Stimulated activated naive B cell treated with anti-CD40 and anti-IgM and Interleukin-4, amounts not matched to agents 10 μg/mL and 1 μg/mL and 100 μg/mL, for 72 hours (primary cell): ENCODE measurements at regions not wholly inside any gene's neighbourhood (a gene's known extent, or its start where the extent isn't known, plus 50 kb on each side); places are given as distances from the start of the nearest gene placed in this dataset.

Experiments
- ATAC-seq, 2 donors: fragments of 150-1000 bp; cut with Tn5 transposase; replicated peaks; 2 replicates each; pipeline ENCODE4 v1.10.0; 2021; ENCODE audit warnings: moderate library complexity in 1 of 2
- DNase-seq: peaks from one replicate; pipeline ENCODE4 v3.0.0; 2021
- H3K27ac Mint-ChIP-seq: one replicate; pipeline ENCODE4 v1.8.0; 2022; ENCODE audit warnings: mild to moderate bottlenecking, mixed read lengths
- H3K27me3 Mint-ChIP-seq, 2 donors: one replicate each; pipeline ENCODE4 v1.8.0; 2022; ENCODE audit warnings: mixed read lengths in 2 of 2
- H3K36me3 Mint-ChIP-seq, 2 donors: one replicate each; pipeline ENCODE4 v1.8.0; 2022; ENCODE audit warnings: mixed read lengths in 2 of 2, mild to moderate bottlenecking in 1 of 2
- H3K4me1 Mint-ChIP-seq, 2 donors: one replicate each; pipeline ENCODE4 v1.8.0; 2022; ENCODE audit warnings: mixed read lengths in 2 of 2, mild to moderate bottlenecking in 1 of 2
- H3K4me3 Mint-ChIP-seq, 2 donors: one replicate each; pipeline ENCODE4 v1.8.0; 2022; ENCODE audit warnings: mild to moderate bottlenecking in 2 of 2, mixed read lengths in 2 of 2, moderate library complexity in 1 of 2
- H3K9me3 Mint-ChIP-seq, 2 donors: one replicate each; pipeline ENCODE4 v1.8.0; 2022; ENCODE audit warnings: mixed read lengths in 2 of 2, mild to moderate bottlenecking in 1 of 2

DNA sequence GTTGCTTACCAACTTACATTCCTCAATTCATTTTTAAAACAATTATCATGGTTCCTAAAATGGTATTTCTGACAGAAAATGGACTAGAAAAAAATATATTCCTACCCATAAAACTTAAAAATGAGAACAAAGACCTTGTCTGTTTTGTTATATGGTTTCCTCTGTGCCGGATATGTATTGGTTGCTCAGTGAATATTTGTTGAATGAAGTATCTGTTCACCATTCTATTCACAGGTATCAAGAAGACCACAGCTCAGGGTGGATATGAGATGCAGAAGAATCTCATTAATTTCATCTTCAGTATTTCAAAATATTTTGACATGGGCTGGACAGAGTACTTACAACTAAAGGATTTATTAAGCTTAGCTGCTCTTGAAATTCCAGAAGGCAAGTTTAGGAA lies 58.1 kb downstream of the TUSC7 start:
- peaks cover 2 to 5% of the 10 kb centered on the region in 2 donors for H3K4me1 Mint-ChIP-seq
- H3K36me3 Mint-ChIP-seq: no peaks in the 10 kb centered on the region
- no peaks in the 10 kb centered on the region for H3K9me3 Mint-ChIP-seq
- DNase-seq (no peak), ATAC-seq (no peak)
- no peak overlapping the region for H3K27ac Mint-ChIP-seq
- H3K4me3 Mint-ChIP-seq: no peak overlapping the region
- peaks cover 4 to 10% of the 10 kb centered on the region in 2 donors for H3K27me3 Mint-ChIP-seq

DNA sequence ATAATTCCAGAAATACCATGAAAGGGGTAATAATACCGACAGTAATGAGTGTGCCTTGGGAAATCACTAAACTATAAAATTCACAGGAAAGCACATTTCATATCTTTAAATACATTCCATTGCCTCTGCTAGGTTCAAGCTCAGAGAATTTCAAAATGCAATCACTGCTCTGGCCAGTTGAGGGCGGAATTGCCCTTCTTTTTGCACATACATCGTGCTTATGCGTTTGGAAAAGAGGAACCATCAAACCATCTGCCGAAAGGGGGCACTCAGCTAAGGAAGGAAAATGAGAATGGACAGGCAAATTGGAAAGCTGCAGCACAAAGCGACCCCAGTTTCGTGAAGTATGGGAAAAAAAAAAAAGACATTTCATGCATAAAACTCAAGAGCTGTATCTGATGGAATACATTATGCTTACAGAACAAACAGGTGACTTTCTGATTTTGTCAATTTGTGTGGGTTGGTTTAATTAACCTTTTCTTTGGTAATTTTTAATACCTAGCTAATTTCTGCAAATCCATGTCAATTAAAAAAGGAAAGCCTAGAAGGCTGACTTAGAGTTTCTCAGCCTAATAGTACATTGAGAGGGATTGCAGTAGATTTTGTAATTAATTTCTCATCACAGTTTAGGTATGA lies 61.4 kb downstream of the TUSC7 start:
- Mint-ChIP-seq H3K27ac (no peak overlapping the region), H3K36me3 (no peaks in the 10 kb centered on the region), H3K4me1 (peaks cover 2 to 5% of the 10 kb centered on the region in 2 donors), H3K27me3 (peaks cover 4 to 10% of the 10 kb centered on the region in 2 donors), H3K4me3 (no peak overlapping the region), H3K9me3 (no peaks in the 10 kb centered on the region)
- DNase-seq (peak; percentile 39), ATAC-seq (peak; percentile 80 to 83)

DNA sequence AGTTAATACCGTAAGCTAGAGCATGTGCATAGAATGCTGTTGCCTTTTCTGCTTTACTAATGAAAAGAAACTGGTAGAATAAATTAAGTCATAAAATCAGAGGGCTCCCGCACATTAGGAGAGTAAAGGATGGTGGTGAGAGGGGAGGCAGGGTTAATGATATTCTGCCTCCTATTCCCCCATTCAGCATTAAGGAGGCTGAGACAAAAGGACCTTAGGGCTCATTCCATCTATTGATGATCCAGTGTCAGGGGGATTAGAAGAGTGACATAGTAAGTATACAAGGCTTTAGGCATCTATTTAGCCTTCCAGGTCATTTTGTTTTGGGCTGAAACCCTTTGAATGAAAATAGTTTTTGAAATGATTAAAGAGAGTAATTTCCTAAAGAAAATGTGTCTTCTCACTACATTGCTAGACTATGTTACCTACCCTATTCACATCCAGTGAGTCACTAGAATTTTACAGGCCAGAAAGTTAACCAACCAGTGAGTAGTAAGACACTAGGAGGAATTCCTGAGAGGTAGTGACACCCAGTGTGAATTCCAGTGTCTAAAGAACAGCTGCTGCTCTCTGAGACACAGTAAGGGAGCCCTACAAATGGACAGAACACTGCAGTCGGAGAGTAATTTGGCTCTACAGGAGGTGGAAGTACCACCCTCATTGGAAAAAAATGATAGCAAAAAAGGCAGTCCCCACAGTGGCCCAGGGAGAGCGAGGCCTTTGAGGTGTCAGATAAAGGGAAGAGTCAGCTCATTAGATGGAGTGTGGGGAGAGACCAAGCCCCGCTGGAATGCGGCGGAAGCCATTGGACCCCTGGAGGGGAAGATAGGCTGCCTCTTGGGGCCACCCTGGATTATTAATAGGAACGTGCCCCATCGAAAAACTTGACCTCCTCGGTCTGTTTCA lies 67.6 kb downstream of the TUSC7 start:
- no peaks in the 10 kb centered on the region for H3K4me1 Mint-ChIP-seq
- H3K27ac Mint-ChIP-seq: no peak overlapping the region
- H3K36me3 Mint-ChIP-seq: no peaks in the 10 kb centered on the region
- DNase-seq (no peak), ATAC-seq (no peak)
- H3K27me3 Mint-ChIP-seq: peaks cover 0 to 2% of the 10 kb centered on the region in 2 donors
- H3K9me3 Mint-ChIP-seq: no peaks in the 10 kb centered on the region
- H3K4me3 Mint-ChIP-seq: no peak overlapping the region

DNA sequence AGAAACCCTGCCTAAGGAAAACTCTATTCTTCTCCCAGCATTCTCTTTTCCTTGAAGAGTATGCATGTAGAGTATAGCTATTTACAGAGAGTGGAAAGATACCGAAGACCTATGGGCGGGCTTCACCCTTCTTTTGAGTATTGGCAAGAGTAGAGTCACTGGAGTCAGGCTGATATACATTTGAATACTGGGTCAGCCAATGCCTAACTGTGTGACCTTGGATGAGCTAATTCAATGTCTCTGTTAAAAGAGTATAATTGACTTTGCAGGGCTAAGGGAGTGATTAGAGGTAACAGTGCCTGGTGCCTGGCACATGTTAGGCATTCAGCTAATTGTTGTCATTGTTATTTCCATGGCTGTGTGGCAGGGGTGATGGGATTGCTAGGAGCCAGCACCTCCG lies 75.6 kb downstream of the TUSC7 start:
- DNase-seq (no peak), ATAC-seq (no peak)
- Mint-ChIP-seq H3K27me3 (no peaks in the 10 kb centered on the region), H3K36me3 (no peaks in the 10 kb centered on the region), H3K27ac (no peak overlapping the region), H3K4me1 (no peaks in the 10 kb centered on the region), H3K4me3 (no peak overlapping the region), H3K9me3 (no peaks in the 10 kb centered on the region)

DNA sequence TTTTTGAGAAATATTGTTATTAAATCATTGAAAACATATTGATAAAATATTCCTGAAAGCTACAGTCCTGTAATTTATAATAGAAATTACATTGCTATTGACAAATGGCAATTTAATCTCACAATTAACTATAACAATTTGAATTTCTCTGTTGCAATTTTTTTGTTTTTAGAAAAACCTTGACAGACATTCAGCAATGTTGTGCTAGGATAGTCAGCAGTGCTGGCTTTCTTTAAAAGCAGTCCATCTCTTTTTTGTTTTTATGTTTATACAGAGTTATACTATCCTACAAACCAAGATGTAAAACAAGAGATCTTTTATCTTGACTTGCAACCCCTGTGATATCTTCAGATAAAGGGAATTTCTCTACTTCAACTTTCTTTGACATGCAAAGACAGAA lies 93.1 kb downstream of the TUSC7 start:
- ATAC-seq (no peak), DNase-seq (no peak)
- H3K4me1 Mint-ChIP-seq: no peaks in the 10 kb centered on the region
- no peaks in the 10 kb centered on the region for H3K27me3 Mint-ChIP-seq
- no peaks in the 10 kb centered on the region for H3K36me3 Mint-ChIP-seq
- peaks cover 4 to 8% of the 10 kb centered on the region in 2 donors for H3K9me3 Mint-ChIP-seq
- no peak overlapping the region for H3K27ac Mint-ChIP-seq
- H3K4me3 Mint-ChIP-seq: no peak overlapping the region

DNA sequence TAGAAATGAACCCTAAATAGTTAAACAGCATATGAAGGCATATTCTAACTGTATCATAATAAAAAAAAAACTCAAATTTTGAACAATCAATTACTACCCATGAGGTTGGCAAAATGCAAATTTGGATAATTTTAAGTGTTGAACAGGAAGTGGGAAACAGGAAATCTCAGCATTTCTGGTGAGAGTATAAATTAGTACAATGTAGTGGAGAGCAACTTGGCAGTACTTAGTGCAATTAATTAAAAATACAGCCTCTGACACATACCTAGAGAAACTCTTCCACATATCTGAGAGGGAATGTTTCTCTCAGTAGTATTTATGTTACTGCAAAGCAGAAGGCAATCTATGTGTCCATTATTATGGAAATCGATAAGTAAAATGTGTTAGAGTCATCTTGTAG lies 96.8 kb downstream of the TUSC7 start:
- Mint-ChIP-seq H3K36me3 (no peaks in the 10 kb centered on the region), H3K4me3 (no peak overlapping the region), H3K4me1 (no peaks in the 10 kb centered on the region), H3K9me3 (peaks cover 5 to 8% of the 10 kb centered on the region in 2 donors), H3K27ac (no peak overlapping the region), H3K27me3 (no peaks in the 10 kb centered on the region)
- DNase-seq (no peak), ATAC-seq (no peak)

DNA sequence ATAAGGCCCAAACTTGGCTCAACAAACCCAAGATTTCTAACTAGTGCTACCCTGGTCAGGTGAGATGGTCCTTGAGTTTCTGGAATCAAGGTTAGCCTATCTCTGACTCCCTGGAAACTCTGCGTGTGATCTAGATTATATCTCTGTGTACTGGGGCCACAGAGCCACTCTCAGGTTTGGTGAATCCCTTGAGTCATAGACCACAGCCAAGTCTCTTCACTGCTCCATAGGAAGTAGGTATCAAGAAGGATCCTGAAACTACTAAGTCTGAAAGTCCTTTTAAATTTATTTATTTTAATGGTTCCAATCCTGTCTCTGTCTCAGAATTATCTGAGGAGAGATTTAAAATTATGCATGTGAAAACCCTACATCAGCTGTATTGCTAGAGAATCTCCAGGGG lies 99.1 kb downstream of the TUSC7 start:
- Mint-ChIP-seq H3K4me3 (no peak overlapping the region), H3K27ac (no peak overlapping the region)

DNA sequence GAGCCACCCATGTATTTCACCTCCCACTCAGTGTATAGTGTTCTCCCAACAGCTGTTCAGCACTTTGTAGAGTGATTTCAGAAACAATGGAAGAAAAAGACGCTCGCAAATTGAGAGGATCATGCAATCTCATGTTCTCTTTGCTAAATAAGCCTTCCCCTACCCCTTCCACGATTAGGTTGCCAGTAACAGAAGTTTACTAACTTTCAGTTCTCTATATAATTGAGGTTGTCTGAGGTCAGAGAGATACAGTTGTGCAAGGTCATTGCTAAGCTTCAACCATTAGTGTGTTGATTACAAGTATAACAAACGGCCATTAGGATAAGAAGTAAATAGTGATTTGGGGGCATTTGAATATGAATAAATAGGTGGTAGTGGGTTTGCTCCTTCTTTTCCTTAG lies 99.6 kb downstream of the TUSC7 start:
- Mint-ChIP-seq H3K9me3 (peaks cover 4% of the 10 kb centered on the region in 2 donors), H3K36me3 (no peaks in the 10 kb centered on the region), H3K4me1 (no peaks in the 10 kb centered on the region), H3K27me3 (no peaks in the 10 kb centered on the region), H3K4me3 (no peak overlapping the region), H3K27ac (no peak overlapping the region)
- DNase-seq (no peak), ATAC-seq (no peak)

More for the DNA sequence above, 99.1 kb downstream of the TUSC7 start:
- Mint-ChIP-seq H3K27me3 (no peaks in the 10 kb centered on the region), H3K4me1 (no peaks in the 10 kb centered on the region), H3K9me3 (peaks cover 4% of the 10 kb centered on the region in 2 donors), H3K36me3 (no peaks in the 10 kb centered on the region)
- DNase-seq (no peak), ATAC-seq (no peak)

DNA sequence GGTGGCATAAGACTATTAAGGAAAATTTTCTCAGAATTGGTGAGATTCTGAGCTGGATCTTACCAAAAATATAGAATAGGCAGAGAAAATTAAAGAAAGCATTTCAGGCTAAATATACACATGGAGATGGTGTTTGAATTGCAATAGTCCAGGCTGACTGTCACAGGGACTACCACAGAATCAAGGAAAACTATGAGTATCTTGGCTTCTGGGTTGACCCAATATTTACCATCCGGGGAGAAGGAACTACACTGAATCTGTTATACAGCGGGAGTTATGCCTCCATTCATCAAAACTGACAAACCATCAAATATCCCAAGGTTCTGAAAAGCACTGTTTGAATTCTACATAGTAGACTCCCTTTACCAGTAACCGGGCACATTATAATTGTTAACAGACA lies 102.2 kb downstream of the TUSC7 start:
- Mint-ChIP-seq H3K36me3 (no peaks in the 10 kb centered on the region), H3K4me1 (no peaks in the 10 kb centered on the region), H3K27me3 (no peaks in the 10 kb centered on the region), H3K4me3 (no peak overlapping the region), H3K27ac (no peak overlapping the region), H3K9me3 (peaks cover 3% of the 10 kb centered on the region in 2 donors)
- no peak for DNase-seq
- no peak for ATAC-seq

DNA sequence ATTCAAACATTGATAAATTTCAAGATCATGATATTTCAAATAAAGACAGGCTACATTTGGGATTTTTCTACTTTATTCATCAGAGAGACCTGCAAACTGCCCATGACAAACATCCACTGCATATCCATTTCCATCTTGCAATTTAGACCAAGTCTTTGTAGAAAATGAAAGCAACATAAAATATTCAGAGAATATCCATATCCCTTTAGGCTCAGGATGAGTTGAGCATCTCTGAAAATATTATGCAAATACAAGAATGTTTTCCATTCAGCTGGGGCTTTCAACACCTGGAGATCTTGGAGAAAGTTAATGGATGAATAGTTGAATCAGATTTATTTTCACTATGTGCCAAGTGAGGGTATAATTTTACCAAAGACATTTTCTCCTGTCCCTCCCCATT lies 103.4 kb downstream of the TUSC7 start:
- Mint-ChIP-seq H3K4me1 (no peaks in the 10 kb centered on the region), H3K27ac (no peak overlapping the region), H3K36me3 (no peaks in the 10 kb centered on the region), H3K9me3 (peaks cover 0 to 2% of the 10 kb centered on the region in 2 donors), H3K27me3 (no peaks in the 10 kb centered on the region), H3K4me3 (no peak overlapping the region)
- ATAC-seq: no peak
- no peak for DNase-seq

DNA sequence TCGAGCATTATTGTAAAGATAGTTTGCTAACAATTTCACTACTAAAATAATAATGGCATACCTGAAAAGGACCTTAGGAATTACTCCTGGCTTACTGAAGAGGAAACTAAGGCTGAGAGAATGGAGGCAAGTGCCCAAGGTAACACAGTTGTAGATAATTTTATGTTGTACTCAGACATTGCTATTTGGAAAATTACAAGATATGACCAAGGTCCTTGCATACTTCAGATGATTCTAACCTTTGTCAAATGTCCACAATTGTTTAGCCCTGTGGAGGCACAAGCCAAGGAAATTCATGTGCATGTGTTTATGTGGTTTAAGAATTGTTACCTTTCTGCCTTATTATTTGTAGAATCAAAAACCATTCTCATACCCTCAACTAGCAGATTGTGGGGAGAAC lies 105.7 kb downstream of the TUSC7 start:
- Mint-ChIP-seq H3K4me3 (no peak overlapping the region), H3K9me3 (no peaks in the 10 kb centered on the region), H3K27ac (no peak overlapping the region), H3K4me1 (no peaks in the 10 kb centered on the region), H3K27me3 (no peaks in the 10 kb centered on the region), H3K36me3 (no peaks in the 10 kb centered on the region)
- no peak for DNase-seq
- ATAC-seq: no peak

DNA sequence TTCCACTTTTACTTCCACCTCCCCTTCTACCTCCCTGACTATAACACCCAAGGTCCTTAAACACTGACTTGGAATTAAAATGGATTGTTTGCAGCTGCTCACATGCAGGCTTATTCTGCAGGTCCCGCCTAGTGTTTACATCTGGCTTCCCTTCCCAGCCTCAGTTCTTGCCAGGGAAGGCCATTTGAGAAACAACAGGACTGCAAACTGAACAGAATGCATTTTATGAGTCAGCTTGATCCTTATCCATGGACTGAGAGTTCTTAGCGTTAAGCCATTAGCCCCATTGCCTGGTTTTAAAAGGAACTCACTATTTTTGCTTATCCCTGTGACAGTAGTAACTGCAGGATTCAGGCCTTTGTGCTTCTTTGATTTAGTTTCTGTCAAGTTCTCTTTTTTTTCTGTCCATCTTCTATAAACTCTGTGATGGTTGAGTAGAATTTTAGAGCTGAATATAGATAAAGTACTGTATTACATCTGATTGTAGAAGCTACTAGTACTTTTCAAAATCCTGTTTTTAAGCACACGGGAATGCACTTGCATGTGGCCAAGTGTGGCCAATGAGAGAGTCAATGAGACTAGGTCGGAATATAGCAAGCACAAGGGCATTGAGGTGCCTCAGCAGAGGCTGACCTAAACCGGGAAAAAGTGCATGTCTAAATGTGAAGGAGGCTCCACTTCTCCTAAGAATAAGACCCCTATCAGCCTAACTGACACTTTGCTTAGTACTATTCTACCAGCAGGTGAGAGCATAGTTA lies 106.4 kb downstream of the TUSC7 start:
- no peak overlapping the region for H3K27ac Mint-ChIP-seq
- no peak for DNase-seq
- H3K4me1 Mint-ChIP-seq: no peaks in the 10 kb centered on the region
- ATAC-seq: no peak
- H3K4me3 Mint-ChIP-seq: no peak overlapping the region
- no peaks in the 10 kb centered on the region for H3K9me3 Mint-ChIP-seq
- no peaks in the 10 kb centered on the region for H3K36me3 Mint-ChIP-seq
- no peaks in the 10 kb centered on the region for H3K27me3 Mint-ChIP-seq

DNA sequence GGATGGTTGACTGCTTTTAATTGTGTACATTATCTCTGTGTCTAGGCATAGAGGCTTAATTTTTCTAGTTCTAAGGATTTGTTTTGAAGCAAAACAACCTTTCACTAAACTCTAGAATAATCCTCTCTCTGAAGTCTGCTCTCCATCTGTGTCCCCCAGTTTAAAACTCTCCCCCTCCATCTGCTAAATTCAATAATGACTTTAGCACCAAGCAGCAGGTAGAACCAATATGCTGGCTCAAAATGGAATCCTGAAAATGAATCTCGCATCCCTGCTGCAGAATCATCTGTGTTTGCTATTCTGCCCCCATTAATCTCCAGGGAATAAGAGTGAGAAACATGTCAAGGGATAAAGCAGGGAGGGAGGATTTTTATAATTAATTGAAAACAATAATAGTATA lies 111.8 kb downstream of the TUSC7 start:
- no peak overlapping the region for H3K27ac Mint-ChIP-seq

DNA sequence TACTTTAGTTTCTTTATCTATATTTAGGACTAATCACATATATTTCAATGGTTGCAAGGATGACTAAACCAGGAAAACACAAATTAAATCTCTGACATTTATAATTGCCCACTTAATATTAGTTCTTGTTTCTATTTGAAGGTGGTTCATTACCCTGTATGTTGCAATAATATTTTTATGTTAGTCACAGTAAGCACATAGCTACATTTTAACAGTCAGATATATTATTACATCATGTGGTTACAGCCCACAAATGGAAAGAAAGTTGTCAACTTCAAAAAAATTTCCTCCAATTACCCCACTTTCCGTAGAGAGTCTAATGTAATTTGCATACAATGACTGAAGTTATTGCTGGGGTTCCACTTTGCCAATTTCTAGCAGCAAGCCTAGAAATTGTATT lies 114.6 kb downstream of the TUSC7 start:
- Mint-ChIP-seq H3K9me3 (no peaks in the 10 kb centered on the region), H3K27ac (no peak overlapping the region), H3K4me3 (no peak overlapping the region), H3K27me3 (no peaks in the 10 kb centered on the region), H3K36me3 (no peaks in the 10 kb centered on the region), H3K4me1 (no peaks in the 10 kb centered on the region)
- ATAC-seq (no peak), DNase-seq (no peak)

More for the DNA sequence above, 111.8 kb downstream of the TUSC7 start:
- no peak for ATAC-seq
- H3K27me3 Mint-ChIP-seq: no peaks in the 10 kb centered on the region
- no peak for DNase-seq
- H3K9me3 Mint-ChIP-seq: no peaks in the 10 kb centered on the region
- no peaks in the 10 kb centered on the region for H3K4me1 Mint-ChIP-seq
- no peak overlapping the region for H3K4me3 Mint-ChIP-seq
- H3K36me3 Mint-ChIP-seq: no peaks in the 10 kb centered on the region
